ENCODE measurements at regions not wholly inside any gene's neighbourhood (a gene's known extent, or its start where the extent isn't known, plus 50 kb on each side); places are given as distances from the start of the nearest gene placed in this dataset.

- intact Hi-C loops (cut with micrococcal nuclease), result no loop called here
- Histone ChIP-seq H3K4me1 (ENCODE audit: insufficient read depth, low read length) (no peaks in the 10 kb centered on the region), H3K9me3 (ENCODE audit: control insufficient read depth in 1 of 2, low read length in 2 of 2) (peaks cover 0 to 4% of the 10 kb centered on the region in 2 donors), H3K27ac (ENCODE audit: low read depth, low read length) (no peak overlapping the region), H3K27me3 (ENCODE audit: insufficient read depth, low read length) (no peaks in the 10 kb centered on the region), H3K4me3 (ENCODE audit: low read length in 2 of 2) (no peak overlapping the region), H3K36me3 (ENCODE audit: insufficient read depth, low read length) (no peaks in the 10 kb centered on the region)
- POLR2A ChIA-PET (ENCODE audit: partially characterized antibody), result no interaction called here
- CTCF ChIA-PET (ENCODE audit: partially characterized antibody), result no interaction called here
- DNase-seq, result no peak
- Mint-ChIP-seq H3K9me3 (peaks cover 0 to 8% (median 2%) of the 10 kb centered on the region in 8 donors), H3K4me3 (no peak overlapping the region), H3K36me3 (no peaks in the 10 kb centered on the region), H3K27ac (no peak overlapping the region), H3K4me1 (no peaks in the 10 kb centered on the region), H3K27me3 (no peaks in the 10 kb centered on the region)
Measured at GRCh38 chr13:72168126-72168855, 301.3 kb upstream of the DACH1 start.

- intact Hi-C loops (cut with micrococcal nuclease), result no loop called here
- DNase-seq, result no peak
- Mint-ChIP-seq H3K4me1 (no peaks in the 10 kb centered on the region), H3K36me3 (no peaks in the 10 kb centered on the region), H3K27ac (no peak overlapping the region), H3K27me3 (no peaks in the 10 kb centered on the region), H3K9me3 (peaks cover 0 to 8% (median 2%) of the 10 kb centered on the region in 8 donors), H3K4me3 (no peak overlapping the region)
- Histone ChIP-seq H3K27me3 (ENCODE audit: insufficient read depth, low read length) (no peaks in the 10 kb centered on the region), H3K36me3 (ENCODE audit: insufficient read depth, low read length) (no peaks in the 10 kb centered on the region), H3K9me3 (ENCODE audit: control insufficient read depth in 1 of 2, low read length in 2 of 2) (peaks cover 0 to 4% of the 10 kb centered on the region in 2 donors), H3K4me1 (ENCODE audit: insufficient read depth, low read length) (no peaks in the 10 kb centered on the region), H3K4me3 (ENCODE audit: low read length in 2 of 2) (no peak overlapping the region), H3K27ac (ENCODE audit: low read depth, low read length) (no peak overlapping the region)
- ChIA-PET POLR2A (ENCODE audit: partially characterized antibody) (no interaction called here), CTCF (ENCODE audit: partially characterized antibody) (no interaction called here)
Measured at GRCh38 chr13:72166102-72166650, 299.2 kb upstream of the DACH1 start.

DNA sequence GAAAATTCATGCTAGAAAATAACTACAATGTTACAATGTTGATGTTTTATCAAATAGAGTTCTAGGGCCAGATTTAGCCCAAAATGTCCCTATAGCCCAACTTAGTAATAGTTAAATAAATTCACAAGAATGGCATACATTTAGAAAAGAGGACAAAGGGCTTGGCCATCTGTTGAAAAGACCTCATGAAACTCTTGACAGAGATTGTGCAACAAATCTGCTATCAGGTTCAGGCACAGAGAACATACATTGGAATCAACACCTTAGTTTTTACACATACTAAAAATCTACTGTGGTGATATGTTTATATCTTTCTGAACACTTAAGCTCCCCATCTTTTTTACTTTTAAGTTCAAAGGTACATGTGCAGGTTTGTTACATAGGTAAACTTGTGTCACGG lies 298.3 kb upstream of the DACH1 start:
- DNase-seq, result no peak
- no peaks in the 10 kb centered on the region for H3K27me3 ChIP-seq (ENCODE audit: insufficient read depth, low read length)

DNA sequence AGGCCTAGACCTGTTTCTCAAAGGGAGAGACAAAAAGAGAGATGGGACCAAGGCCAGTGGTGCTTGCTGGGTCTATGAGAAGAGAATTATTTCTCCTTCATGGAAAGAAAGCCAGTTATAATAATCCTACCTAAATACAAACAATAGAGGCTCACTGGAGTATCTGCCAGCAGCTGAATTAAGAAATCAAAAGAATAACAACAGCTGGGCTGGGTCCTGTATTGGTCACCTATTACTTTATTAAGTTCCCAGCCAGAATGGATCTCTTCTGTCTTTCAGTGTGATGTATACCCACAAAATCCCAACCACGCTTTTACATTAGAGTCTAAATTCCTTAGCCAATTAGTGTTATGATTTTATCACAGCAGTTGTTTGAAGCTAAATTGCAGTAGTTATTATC lies 297.8 kb upstream of the DACH1 start:
- Mint-ChIP-seq H3K36me3 (no peaks in the 10 kb centered on the region), H3K27me3 (no peaks in the 10 kb centered on the region), H3K9me3 (peaks cover 0 to 8% (median 2%) of the 10 kb centered on the region in 8 donors), H3K4me1 (no peaks in the 10 kb centered on the region), H3K4me3 (no peak overlapping the region), H3K27ac (no peak overlapping the region)
- DNase-seq, result no peak
- Histone ChIP-seq H3K9me3 (ENCODE audit: control insufficient read depth in 1 of 2, low read length in 2 of 2) (peaks cover 0 to 4% of the 10 kb centered on the region in 2 donors), H3K4me3 (ENCODE audit: low read length in 2 of 2) (no peak overlapping the region), H3K4me1 (ENCODE audit: insufficient read depth, low read length) (no peaks in the 10 kb centered on the region), H3K27me3 (ENCODE audit: insufficient read depth, low read length) (no peaks in the 10 kb centered on the region), H3K27ac (ENCODE audit: low read depth, low read length) (no peak overlapping the region), H3K36me3 (ENCODE audit: insufficient read depth, low read length) (no peaks in the 10 kb centered on the region)
- intact Hi-C loops (cut with micrococcal nuclease), result no loop called here
- ChIA-PET CTCF (ENCODE audit: partially characterized antibody) (no interaction called here), POLR2A (ENCODE audit: partially characterized antibody) (no interaction called here)

More for the DNA sequence above, 298.3 kb upstream of the DACH1 start:
- no peak overlapping the region for H3K4me3 Mint-ChIP-seq
- no peaks in the 10 kb centered on the region for H3K36me3 Mint-ChIP-seq
- ChIA-PET POLR2A (ENCODE audit: partially characterized antibody) (no interaction called here), CTCF (ENCODE audit: partially characterized antibody) (no interaction called here)
- peaks cover 0 to 4% of the 10 kb centered on the region in 2 donors for H3K9me3 ChIP-seq (ENCODE audit: control insufficient read depth in 1 of 2, low read length in 2 of 2)
- H3K27ac ChIP-seq (ENCODE audit: low read depth, low read length), result no peak overlapping the region
- peaks cover 0 to 8% (median 2%) of the 10 kb centered on the region in 8 donors for H3K9me3 Mint-ChIP-seq
- no peaks in the 10 kb centered on the region for H3K27me3 Mint-ChIP-seq
- no peak overlapping the region for H3K27ac Mint-ChIP-seq
- H3K4me1 ChIP-seq (ENCODE audit: insufficient read depth, low read length), result no peaks in the 10 kb centered on the region
- H3K4me1 Mint-ChIP-seq, result no peaks in the 10 kb centered on the region
- no peaks in the 10 kb centered on the region for H3K36me3 ChIP-seq (ENCODE audit: insufficient read depth, low read length)
- intact Hi-C loops (cut with micrococcal nuclease), result no loop called here
- H3K4me3 ChIP-seq (ENCODE audit: low read length in 2 of 2), result no peak overlapping the region

DNA sequence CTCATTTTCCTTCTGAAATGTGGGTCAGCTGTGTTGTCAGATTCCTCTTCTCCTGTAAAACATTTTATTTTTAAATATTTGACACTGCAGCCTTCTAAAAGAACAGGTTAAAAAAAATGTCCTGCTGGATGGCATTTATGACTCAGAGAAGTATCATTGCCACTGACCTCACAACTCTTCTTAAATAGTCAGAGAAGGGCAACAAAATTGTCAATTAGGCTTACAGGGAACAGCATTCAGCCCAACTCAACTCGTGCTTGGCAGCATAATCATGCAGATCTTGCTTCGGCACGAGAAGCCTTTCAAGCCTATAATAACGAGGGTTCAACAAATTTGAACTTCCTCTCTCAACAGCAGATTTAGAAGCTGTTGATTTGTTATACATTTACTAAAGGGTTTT lies 296.7 kb upstream of the DACH1 start:
- no peak overlapping the region for H3K27ac Mint-ChIP-seq
- no peaks in the 10 kb centered on the region for H3K4me1 Mint-ChIP-seq
- H3K27me3 Mint-ChIP-seq, result no peaks in the 10 kb centered on the region
- Histone ChIP-seq H3K36me3 (ENCODE audit: insufficient read depth, low read length) (no peaks in the 10 kb centered on the region), H3K4me3 (ENCODE audit: low read length in 2 of 2) (no peak overlapping the region), H3K9me3 (ENCODE audit: control insufficient read depth in 1 of 2, low read length in 2 of 2) (peaks cover 0 to 4% of the 10 kb centered on the region in 2 donors), H3K27ac (ENCODE audit: low read depth, low read length) (no peak overlapping the region), H3K4me1 (ENCODE audit: insufficient read depth, low read length) (no peaks in the 10 kb centered on the region), H3K27me3 (ENCODE audit: insufficient read depth, low read length) (no peaks in the 10 kb centered on the region)
- ChIA-PET POLR2A (ENCODE audit: partially characterized antibody) (no interaction called here), CTCF (ENCODE audit: partially characterized antibody) (no interaction called here)
- H3K36me3 Mint-ChIP-seq, result no peaks in the 10 kb centered on the region
- H3K9me3 Mint-ChIP-seq, result peaks cover 0 to 11% (median 2%) of the 10 kb centered on the region in 8 donors
- no peak for DNase-seq
- intact Hi-C loops (cut with micrococcal nuclease), result no loop called here
- no peak overlapping the region for H3K4me3 Mint-ChIP-seq

DNA sequence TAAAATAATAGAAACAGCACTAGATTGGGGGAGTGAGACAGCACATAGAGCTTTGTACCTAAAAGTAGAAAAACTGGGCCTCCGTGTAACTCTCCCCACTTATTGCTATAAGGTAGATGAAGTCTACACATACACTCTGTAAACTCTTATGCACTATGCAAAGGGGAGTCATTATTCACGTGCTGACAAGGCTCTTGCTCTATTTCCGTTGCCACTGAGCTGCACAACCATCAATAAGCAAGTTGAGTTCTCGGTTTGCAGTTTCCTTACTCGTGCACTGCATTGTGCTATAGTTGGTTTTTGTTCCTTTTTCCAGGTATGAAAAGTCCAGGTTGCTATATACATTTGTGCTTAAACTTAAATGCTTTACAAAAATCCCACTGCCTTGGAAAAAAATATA lies 294.0 kb upstream of the DACH1 start:
- Mint-ChIP-seq H3K4me3 (no peak overlapping the region), H3K36me3 (no peaks in the 10 kb centered on the region), H3K4me1 (no peaks in the 10 kb centered on the region), H3K27me3 (no peaks in the 10 kb centered on the region), H3K9me3 (peaks cover 0 to 7% (median 0%) of the 10 kb centered on the region in 8 donors), H3K27ac (no peak overlapping the region)
- DNase-seq, result no peak
- H3K27ac ChIP-seq (ENCODE audit: low read depth, low read length), result no peak overlapping the region
- no peaks in the 10 kb centered on the region for H3K27me3 ChIP-seq (ENCODE audit: insufficient read depth, low read length)
- POLR2A ChIA-PET (ENCODE audit: partially characterized antibody), result no interaction called here
- no peaks in the 10 kb centered on the region for H3K36me3 ChIP-seq (ENCODE audit: insufficient read depth, low read length)
- intact Hi-C loops (cut with micrococcal nuclease), result no loop called here
- H3K9me3 ChIP-seq (ENCODE audit: control insufficient read depth in 1 of 2, low read length in 2 of 2), result no peaks in the 10 kb centered on the region
- no peaks in the 10 kb centered on the region for H3K4me1 ChIP-seq (ENCODE audit: insufficient read depth, low read length)
- CTCF ChIA-PET (ENCODE audit: partially characterized antibody), result no interaction called here
- no peak overlapping the region for H3K4me3 ChIP-seq (ENCODE audit: low read length in 2 of 2)

GRCh38 chr13:72156760-72157159 lies 289.8 kb upstream of the DACH1 start:
- ChIA-PET POLR2A (ENCODE audit: partially characterized antibody) (no interaction called here), CTCF (ENCODE audit: partially characterized antibody) (interaction anchor here (0.7 kb wide), 1 partner anchor 16 kb away, joined by 3 read pairs; no protein-coding TSS in a partner anchor)
- no peaks in the 10 kb centered on the region for H3K36me3 Mint-ChIP-seq
- no peak for DNase-seq
- H3K4me1 ChIP-seq (ENCODE audit: insufficient read depth, low read length), result no peaks in the 10 kb centered on the region
- no peaks in the 10 kb centered on the region for H3K9me3 ChIP-seq (ENCODE audit: control insufficient read depth in 1 of 2, low read length in 2 of 2)
- H3K4me1 Mint-ChIP-seq, result no peaks in the 10 kb centered on the region
- no peaks in the 10 kb centered on the region for H3K36me3 ChIP-seq (ENCODE audit: insufficient read depth, low read length)
- H3K9me3 Mint-ChIP-seq, result peaks cover 0 to 9% (median 2%) of the 10 kb centered on the region in 8 donors
- H3K4me3 ChIP-seq (ENCODE audit: low read length in 2 of 2), result no peak overlapping the region
- H3K27me3 ChIP-seq (ENCODE audit: insufficient read depth, low read length), result no peaks in the 10 kb centered on the region
- no peak overlapping the region for H3K27ac ChIP-seq (ENCODE audit: low read depth, low read length)
- H3K4me3 Mint-ChIP-seq, result no peak overlapping the region
- H3K27ac Mint-ChIP-seq, result no peak overlapping the region
- H3K27me3 Mint-ChIP-seq, result no peaks in the 10 kb centered on the region
- intact Hi-C loops (cut with micrococcal nuclease), result no loop called here

Data from CD4-positive, alpha-beta memory T cell (primary cell).